Fibroblast of skin of left biceps (primary cell): ENCODE measurements at regions not wholly inside any gene's neighbourhood (a gene's known extent, or its start where the extent isn't known, plus 50 kb on each side); places are given as distances from the start of the nearest gene placed in this dataset.

Experiments used
- DNase-seq, 2 experiments: peaks; one replicate each; pipeline ENCODE4 v3.0.0-alpha.2; 2013; ENCODE audit warnings: low read depth in 2 of 2

- no peak for DNase-seq
Measured at GRCh38 chr13:106738186-106738678, 170.3 kb upstream of the ARGLU1 start.

- no peak for DNase-seq
Measured at GRCh38 chr13:106736941-106737340, 169.0 kb upstream of the ARGLU1 start.

DNA sequence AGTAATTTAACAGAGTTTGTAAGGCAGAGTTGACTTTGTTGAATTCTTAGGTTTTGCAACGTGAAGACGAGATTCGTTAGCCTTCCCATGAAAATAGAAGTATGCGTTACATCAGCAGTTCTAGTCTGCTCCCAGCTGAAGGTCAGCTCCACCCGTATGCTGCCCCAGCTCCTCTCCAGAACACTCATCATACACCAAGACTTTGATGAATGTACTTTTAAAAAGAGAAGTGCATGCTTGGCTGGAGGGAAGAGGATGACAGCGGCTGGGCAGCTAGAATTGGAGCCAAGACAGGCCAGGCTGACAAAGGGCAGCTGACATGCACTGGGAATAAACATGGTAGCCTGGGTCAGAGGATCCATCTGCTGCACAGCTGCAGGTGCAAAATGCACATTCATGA, 166.3 kb upstream of the ARGLU1 start:
- no peak for DNase-seq

DNA sequence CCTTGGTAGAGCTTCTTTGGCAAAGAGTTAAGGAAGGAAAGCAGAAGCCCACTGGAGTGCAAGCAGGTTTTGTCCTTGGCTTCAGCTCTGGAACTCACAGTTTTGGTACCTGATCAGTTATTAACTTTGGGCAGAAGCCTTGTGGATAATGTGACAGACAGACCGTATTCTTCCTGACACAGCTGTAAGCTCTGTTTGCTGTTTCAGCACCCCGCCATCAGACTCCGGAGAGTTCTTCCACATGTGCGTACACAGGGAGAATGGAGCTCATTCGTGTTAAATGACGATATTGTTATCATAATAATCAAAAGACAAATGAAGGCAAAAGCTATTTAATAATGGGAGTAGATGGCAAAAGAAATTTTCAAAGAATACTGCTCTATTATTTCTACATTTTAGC, 155.1 kb upstream of the ARGLU1 start:
- no peak for DNase-seq

DNA sequence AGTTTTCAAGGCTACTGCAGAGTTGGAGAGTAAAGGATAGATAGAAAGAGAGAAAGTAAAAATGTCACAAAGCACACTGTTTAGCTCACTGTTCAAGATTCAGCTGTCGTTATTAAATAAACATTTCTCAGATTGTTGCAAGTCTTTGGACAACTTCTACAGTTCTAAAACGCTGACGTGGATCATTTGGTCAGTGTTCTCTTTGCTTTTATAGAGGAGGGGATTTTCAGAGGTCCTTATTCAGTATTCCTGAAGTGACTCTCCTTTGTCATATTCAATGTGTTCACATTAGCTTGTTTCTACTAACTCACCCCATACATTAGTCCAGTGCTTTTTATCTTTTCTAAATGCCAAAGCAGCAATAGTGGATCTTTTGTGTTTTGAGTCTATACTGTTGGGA, 154.7 kb upstream of the ARGLU1 start:
- DNase-seq, result no peak

DNA sequence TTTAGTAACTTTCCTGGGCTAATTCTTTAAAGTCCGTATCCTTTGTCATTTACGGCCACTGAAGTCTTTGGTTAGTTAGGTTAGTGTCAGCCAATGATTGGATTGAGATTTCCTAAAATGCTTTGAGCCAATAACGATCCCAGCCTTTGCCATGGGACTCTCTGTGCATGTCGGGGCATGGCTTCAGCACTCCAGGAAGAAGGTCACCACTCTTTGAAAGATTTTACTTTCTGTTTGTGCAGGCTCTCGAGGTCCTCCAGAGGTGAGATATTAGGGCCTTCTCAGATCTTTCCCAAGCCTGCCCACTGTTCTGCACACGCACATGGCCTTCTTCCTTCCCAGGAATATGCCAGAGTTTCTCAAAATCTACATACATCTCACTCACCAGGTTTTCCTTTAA, 153.7 kb upstream of the ARGLU1 start:
- no peak for DNase-seq

- no peak for DNase-seq
Measured at GRCh38 chr13:106714271-106714982, 146.5 kb upstream of the ARGLU1 start.

GRCh38 chr13:106712381-106712780, 144.4 kb upstream of the ARGLU1 start:
- DNase-seq, result no peak

DNA sequence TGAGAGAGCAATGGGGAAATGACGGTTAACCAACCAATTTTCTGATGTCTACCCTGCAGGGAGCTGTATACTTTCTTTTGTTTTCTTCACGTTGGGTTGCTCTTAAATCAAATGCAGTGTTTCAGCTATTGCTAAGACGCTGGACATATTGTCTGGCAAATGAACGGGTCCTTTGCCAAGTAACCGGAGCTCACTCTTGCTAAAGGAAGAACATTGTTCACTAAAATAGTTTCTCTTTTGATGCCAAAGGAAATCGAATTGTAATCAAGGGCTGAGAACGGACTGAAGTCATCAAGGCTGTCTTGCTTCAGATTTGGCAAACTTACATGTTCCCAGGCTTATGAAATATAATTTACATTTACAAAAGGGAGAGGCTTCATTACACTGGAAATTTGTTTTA, 142.3 kb upstream of the ARGLU1 start:
- no peak for DNase-seq

DNA sequence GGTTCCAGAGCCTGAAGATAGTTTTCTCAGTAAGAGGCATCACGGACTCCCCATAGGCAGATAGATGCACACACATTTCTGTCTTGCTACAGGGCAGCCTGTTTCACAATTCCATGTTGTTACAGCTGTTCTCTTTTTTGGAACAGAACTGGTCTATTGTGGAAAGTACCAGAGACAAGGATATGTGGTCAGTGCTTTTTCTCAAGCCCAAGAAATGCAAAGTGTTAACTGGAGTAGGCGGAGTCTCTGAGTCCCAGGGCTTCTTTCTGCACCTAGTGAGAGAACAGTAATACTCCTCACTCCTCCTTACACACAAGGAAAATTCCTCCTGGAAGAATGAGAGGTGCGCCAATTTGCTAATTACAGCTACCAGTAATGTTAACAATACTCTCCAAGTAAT, 141.6 kb upstream of the ARGLU1 start:
- no peak for DNase-seq

DNA sequence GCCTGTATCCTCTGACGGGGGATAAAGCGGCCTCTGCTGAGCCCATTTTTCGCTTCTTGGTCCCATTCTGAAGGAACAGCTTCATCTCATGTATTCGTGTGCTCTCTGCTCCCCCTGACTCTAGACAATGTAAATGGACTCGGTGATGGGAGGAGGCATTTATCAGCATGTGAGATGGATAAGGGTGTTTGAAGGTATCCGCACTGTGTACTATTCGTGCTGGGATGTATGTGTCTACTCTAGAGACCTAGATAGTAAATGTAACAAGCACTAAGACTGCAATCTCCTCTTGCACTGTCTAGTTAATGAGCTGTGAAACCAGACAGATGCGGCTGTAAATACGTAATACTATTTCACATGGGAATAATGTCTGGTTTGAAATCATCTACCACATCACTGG, 134.6 kb upstream of the ARGLU1 start:
- DNase-seq, result no peak

GRCh38 chr13:106701771-106702341, 133.9 kb upstream of the ARGLU1 start:
- no peak for DNase-seq

- peak in 1 of 2 experiments; percentile 6 for DNase-seq
Measured at GRCh38 chr13:106700439-106700838, 132.5 kb upstream of the ARGLU1 start.

- no peak for DNase-seq
Measured at GRCh38 chr13:106700007-106700406, 132.1 kb upstream of the ARGLU1 start.

GRCh38 chr13:106699311-106699710, 131.4 kb upstream of the ARGLU1 start:
- DNase-seq, result no peak

- no peak for DNase-seq
Measured at GRCh38 chr13:106696719-106697118, 128.8 kb upstream of the ARGLU1 start.

GRCh38 chr13:106696140-106696539, 128.2 kb upstream of the ARGLU1 start:
- no peak for DNase-seq

GRCh38 chr13:106695139-106695538, 127.2 kb upstream of the ARGLU1 start:
- DNase-seq, result no peak

DNA sequence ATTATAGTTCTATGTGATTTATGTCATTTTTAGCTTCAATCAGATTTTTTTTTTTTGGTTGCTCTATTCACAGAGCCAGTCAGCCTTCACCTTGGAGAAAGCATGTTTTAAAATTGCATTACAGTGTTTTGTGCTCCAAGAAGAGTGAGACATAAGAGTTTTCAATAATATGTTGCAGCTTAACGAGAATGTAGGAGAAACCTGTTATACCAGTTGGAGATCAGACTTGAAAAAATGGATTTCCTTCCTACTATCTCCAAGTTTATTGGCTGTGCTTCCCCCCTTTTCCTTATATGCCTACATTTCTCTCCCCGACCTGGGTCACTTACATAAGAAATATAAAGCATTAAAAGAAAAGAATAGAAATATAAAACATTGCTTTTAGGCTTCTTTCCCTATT, 123.9 kb upstream of the ARGLU1 start:
- no peak for DNase-seq

DNA sequence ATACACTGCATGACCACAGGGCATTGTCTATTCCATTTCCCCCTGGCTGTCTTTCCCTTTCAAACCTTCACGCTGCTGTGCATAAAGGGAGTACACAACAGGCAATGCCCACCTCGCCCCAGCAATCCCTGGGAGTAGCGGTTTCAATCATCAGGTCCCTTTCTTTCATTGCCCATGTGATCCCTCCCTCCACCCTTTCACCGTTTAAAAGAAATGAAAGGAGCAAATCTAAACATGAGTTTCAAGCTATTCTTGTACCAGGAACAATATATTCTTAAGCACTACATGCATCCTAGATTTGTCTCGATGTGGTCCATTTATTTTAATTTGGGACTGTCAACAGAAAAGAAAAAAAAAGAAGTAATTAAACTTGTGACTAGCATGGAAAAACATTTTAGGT, 123.4 kb upstream of the ARGLU1 start:
- DNase-seq, result no peak

GRCh38 chr13:106690779-106691178, 122.8 kb upstream of the ARGLU1 start:
- DNase-seq, result no peak

DNA sequence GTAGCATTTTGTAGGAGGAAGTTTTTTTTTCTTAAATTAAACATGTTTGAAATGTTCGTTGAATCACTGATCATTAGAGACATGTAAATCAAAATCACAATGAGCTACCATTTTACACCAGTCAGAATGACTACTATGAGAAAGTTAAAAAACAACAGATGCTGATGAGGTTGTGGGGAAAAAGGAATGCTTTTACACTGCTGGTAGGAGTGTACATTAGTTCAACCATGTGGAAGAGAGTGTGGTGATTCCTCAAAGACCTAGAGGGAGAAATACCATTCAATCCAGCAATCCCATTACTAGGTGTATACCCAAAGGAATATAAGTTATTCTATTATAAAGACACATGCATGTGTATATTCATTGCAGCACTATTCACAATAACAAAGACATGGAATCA, 122.0 kb upstream of the ARGLU1 start:
- no peak for DNase-seq

DNA sequence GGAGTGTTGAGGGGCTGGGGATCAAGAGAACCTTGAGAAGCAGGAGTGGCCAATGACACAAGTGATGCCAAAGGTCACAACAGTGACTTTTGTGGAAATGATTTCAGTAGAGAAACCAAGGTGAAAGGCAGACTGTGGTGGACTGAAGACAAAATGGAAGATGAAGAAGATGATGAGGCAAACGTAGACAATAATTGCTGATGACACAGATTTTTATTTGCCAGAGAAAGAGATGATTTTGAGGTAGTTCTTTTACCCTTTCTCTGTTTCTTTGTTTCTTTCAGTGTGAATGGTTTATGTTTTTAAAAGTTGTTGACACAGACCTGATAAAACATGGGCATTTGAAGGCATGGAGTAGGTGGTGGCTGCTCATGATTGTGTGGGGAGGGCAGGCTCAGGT, 121.0 kb upstream of the ARGLU1 start:
- DNase-seq, result no peak

DNA sequence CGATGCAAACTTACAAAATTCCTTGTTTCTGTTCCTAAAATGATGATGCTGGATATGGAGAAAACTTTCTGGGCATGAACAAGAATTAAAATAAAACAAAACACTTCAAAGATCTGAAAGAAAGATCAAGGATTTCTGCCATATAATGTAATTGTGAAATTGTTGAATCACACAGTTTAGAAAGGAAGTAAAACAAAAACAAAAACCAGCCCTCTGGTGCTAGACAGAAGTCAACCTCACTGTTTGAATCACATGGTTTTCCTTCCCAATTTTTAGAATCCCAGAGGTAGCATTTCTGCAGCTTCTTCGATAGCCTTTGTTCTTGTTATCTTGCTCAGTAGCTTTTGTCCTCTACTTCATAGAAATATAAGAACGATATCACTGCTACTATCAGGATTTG, 118.2 kb upstream of the ARGLU1 start:
- no peak for DNase-seq
